GM21717 (cell line): ENCODE measurements at regions not wholly inside any gene's neighbourhood (a gene's known extent, or its start where the extent isn't known, plus 50 kb on each side); places are given as distances from the start of the nearest gene placed in this dataset.
A peak's percentile ranks its signal among the peaks of the same experiment; 100 is the strongest.

Source experiments
- ATAC-seq: cut with Tn5 transposase; IDR thresholded peaks from one replicate; pipeline ENCODE4 v1.9.1; 2021; ENCODE audit warnings: mild to moderate bottlenecking, moderate library complexity; ENCODE audit not compliant: unreplicated experiment

DNA sequence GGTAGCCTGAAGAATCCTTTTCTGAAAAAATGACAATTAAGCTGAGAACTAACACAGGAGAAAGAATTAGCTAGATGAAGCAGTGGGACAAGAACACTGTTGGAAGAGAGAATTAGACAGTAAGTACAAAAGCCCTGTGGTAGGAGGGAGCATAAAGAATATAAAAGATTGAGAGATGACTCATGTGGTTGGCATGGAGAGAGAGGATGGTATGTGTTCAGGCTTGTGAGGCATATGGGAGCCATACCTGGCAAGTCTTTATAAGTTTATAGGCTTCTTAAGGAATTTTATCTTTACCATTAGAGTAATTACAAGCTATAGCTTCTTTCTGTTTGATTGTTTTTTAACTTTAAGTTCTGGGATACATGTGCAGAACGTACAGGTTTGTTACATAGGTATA is 325.0 kb downstream of the ARL6IP6 start:
- no peak for ATAC-seq

DNA sequence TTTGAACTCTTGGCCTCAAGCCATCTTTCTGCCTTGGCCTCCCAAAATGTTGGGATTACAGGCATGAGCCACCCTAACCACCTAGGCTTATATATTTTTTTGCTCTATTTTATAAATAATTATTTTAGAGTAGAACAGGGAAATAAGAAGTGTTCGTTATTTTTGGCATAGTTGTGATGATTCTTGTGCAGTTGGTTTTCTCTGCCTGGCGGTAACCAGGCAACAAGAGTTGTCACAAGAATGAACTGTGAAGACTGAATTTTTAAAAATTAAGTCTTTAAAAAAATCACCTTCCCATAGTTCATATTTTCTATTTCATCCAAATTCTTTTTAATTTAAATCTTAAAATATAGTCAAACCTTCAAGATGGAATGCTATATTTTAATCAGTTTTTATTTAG is 310.2 kb downstream of the ARL6IP6 start:
- no peak for ATAC-seq

DNA sequence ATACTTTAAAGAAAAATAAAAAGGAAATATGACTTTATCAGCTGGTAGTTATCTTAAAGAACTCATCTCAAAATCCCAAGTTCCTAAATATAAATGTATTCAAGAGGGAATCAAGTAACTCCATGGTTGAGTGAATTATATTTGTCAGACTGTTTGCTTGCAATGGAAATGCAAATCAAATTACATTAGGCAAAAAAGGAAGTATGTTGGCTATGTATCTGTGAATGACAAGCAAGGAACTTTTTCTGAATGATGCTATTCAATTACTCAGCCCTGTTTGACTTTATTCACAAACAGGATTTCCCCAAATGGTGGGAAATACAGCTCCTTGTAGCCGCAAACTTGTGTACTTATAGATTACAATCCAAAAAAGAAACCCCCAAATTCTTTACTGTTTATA is 309.1 kb downstream of the ARL6IP6 start:
- no peak for ATAC-seq

DNA sequence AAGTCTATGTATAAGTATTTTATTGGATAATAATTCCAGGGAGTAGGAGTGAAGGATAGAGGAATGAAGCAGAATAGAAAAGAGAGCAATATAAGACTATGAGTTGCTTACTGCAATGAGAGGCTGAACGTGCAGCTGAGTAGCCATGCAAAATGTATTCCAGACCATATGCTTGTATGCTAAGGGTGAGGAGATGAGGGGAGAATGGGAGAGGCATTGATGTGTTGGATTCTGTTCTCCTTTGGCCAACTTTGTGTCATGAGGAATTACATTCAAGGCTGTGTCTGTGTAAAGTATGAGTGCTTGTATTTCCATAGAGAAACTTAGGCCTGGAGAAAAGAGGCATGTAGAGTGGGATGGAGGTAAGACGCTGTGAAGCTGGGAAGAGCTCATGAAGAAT is 301.8 kb downstream of the ARL6IP6 start:
- ATAC-seq: no peak

DNA sequence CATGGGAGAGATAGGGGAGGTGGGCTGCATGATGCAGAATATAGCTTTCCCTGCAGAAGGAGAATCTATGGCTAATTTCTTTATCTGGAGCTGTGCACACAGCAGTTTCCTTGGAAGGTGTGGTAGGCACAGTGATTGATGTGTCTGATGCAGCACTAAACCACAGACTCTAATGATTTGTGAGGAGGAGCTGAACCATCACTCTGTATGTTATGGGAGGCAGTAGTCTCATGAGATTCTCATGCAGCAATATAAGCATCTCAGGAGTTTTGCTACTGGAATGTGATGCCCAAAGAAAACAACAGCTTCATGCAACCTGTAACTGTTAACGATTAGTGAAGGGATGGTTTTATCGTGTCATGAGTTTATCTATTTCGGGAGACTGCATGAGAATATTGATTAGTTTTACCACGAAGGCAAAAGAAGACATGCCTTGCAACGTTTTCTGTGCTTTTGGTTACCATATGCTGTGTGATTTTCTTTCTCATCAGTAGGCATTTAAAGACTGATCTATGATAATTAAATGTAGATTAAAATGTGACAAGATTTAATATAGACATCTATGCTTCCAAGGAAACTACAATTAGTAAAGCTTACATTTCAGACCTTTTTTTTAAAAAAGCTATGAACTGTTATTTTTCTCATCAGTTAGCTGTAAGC is 286.8 kb downstream of the ARL6IP6 start:
- ATAC-seq: peak; percentile 47

DNA sequence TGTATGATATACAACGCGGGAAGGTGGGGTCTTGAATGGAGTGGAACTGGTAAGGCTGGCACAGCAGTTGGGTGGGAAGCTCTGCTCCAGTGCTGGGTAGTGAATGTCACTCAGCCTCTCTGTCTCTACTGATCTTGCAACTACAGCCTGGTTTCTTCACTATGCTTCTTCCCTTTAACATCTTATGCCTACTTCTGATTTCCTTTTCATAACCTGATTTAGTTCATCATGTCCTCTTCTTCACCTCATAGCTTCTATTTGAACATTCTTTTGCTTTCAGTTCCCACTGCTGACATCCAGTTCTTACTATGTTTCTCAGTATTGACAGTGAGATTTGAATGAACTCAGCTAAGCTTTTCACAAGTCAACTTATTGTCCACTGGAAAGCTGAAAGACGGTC is 286.2 kb downstream of the ARL6IP6 start:
- peak; percentile 66 for ATAC-seq

DNA sequence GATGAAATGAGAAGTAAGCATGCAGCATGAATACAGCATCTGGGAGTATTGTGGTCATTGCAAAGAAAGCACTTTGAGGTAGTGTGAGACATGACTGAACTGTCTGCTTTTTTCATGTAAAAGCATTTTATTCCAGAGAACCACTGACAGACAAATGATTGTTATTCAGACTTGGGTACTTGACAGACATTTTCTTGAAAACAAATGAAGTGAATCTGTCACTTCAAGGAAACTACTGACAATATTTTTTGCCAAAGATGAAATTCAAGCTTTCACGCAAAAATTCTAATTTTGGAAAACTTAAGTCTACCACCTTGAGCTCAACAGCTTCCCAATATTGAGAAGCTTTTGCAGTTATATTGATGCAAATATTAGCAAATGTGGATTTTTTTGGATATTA is 255.7 kb downstream of the ARL6IP6 start:
- ATAC-seq: no peak

DNA sequence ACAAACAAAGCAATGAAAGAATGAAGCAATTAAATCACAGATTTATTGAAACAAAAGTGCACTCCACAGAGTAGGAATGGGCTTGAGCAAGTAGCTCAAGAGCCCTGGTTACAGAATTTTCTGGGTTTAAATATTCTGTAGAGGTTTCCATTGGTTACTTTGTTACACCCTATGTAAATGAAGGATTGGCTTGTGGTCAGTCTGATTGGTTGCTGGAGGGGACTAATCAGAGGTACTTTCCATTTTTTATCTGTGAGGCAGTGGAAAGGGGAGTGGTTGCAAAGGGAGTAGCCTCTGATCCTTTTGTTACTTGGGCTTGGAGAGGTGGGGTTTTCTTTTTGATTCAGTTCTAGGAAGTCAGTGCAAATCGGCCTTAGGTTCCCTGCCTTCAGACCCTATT is 253.3 kb downstream of the ARL6IP6 start:
- ATAC-seq: no peak

DNA sequence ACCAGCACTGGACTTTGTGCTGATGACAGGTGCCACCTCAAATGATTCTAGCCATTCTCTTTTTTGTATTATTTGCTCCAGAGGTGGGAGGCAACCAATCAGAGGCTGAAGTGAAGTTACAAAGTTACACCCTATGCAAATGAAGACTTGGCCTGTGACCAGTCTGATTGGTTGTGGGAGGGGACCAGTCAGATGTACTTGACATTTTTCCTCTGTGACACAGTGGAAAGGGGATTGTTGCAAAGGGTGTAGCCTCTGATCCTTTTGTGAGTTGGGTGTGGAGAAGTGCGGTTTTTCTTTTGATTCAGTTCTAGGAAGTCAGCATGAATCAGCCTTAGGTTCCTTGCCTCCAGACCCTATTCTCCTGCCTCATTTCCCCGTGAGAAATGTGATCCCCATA is 244.0 kb downstream of the ARL6IP6 start:
- ATAC-seq: no peak

DNA sequence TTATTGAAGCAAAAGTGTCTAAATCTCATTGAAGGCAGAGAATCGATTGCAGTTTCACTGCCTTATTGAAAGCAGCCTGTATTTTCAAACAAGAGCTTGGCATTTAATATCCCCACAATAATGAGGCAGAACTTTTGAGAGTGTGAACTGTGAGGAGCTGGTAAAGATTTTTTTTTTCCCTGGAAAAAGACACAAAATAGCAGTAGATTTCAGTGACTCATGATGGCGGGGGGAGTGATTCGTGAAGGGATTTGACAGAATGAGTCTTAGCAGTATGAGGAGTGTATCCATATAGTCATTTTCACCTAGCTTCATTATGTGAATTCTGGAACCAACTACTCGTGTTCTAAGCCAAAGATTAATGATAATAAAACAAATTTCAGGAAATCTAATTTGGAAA is 242.9 kb downstream of the ARL6IP6 start:
- ATAC-seq: no peak

DNA sequence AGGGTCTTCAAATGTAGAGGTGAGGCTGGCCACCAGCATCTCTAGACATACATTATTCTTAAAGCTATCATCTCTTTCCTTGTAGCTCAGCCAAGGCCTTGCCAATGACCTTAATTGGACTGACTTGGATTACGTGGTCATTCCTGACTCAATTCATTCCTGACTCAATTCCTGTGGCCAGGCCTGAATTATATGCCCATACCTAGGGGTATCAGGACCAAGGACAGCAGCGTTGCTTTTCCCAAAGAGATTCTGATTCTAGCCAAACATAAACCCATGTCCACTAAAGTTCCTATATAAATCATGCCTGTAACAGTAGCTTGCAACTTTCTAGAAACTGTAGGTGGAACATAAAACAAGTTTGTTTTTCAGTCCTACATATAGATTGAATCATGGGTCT is 231.7 kb downstream of the ARL6IP6 start:
- ATAC-seq: no peak

DNA sequence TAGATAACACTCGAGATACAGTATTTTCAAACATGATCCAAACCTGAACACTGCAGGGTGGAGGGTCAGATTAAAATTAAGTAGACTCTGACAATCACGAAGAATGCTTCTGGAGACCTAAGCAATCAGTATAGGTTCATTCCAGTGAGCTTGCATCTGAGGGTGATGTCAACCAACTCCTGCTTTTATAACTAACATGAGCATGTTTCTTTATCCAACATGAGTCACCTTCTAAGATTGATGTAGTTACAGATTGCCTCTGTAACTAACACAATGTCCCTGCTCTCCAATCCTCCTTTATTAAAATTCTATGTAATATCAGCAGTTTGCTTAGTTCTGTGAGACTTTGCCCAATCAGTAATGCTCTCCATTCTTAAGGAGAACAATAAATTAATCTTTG is 225.7 kb downstream of the ARL6IP6 start:
- no peak for ATAC-seq

DNA sequence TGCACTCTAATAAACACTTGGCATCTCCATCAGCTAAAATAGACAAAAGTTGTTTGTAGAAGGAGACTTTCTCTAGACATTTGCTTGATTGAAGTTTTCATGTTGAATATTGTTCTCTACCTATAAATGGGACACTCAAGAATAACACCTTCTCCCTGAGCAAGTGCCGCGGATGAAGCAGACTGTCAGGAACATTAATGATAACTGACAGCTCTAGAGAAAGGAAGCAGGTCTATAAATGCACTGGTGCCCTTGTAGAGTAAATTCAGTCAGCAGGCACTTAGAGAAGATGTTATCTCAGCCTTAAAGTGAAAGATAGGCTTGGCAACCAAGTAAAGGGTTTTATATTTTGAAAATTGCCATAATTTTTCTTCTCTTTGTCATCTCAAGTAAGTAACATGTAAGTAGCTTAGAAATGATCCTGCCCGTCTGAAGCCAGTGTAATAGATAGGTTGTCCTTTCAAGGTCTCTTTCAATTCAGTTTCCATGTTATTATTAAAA is 224.6 kb downstream of the ARL6IP6 start:
- no peak for ATAC-seq

DNA sequence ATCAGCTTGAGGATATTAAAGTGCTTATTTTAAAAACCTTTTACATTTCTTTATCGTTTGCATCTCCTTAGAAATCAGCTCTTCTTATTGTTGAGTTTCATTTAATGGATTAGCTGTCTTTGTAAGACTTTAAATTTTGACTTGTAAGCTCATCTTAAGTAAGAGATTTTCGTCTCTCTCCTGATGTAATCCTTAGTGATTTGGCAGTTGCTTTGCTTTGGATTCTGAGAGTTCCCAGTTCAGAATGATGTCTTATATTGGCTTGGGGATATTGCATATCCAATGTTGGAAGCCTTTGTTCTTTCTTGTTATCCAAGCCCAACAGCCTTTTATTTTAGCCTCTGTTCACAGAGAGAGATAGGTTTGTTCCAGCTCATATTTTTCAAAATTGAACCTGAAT is 212.1 kb downstream of the ARL6IP6 start:
- no peak for ATAC-seq

DNA sequence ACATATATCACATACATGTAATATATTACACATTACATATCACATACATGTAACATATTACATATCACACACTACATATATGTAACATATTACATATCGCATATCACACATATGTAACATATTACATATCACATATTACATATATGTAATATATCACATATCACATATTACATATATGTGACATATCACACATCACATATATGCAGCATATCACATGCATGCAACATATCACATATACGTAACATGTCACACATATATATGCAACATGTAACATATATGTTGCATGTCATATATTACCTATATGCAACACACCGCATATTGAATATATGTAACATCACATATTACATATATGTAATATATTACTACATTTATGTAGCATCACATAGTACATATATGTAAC is 211.2 kb downstream of the ARL6IP6 start:
- no peak for ATAC-seq

DNA sequence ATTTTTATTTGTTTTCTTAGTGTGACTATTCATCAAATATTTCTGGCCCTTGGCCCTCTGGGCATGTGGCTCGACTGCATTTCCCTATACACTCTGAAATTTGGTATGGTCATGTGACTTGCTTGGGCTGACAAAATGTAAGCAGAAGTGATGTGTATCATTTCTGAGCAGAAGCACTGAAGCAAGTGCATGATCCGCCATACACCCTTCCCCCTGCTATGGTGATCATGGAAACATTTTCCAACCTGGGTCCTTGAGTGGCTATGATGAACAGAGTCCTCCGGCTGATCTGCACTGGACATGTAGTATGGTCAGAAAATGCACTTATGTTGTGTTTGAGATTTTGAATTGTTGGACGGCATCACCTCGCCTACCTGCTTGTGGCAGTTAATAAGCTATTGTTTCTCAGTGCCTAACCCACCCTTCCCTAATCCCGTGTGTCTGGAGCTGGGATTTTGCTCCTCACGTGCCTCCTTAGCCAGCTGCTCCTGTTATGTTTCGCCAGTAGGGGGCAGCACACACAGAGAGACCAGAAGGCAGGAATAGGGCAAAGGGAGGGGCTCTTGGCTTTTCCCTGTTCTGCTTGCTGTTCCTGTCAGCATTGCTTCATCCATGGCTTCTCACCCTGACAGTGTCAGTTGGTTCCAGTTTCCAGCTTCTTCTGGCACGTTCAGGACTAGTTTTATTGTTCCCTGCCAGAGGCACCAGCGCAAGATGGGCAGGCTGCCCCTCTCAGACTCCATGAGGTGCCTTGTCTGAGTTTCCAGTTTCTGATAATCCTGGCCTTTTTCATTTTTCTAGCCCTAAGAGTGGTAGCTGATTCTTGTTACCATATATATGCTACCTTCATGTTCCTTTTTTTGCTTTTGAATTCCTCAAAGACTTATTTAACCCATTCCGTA is 207.4 kb downstream of the ARL6IP6 start:
- peak; percentile 92 for ATAC-seq

DNA sequence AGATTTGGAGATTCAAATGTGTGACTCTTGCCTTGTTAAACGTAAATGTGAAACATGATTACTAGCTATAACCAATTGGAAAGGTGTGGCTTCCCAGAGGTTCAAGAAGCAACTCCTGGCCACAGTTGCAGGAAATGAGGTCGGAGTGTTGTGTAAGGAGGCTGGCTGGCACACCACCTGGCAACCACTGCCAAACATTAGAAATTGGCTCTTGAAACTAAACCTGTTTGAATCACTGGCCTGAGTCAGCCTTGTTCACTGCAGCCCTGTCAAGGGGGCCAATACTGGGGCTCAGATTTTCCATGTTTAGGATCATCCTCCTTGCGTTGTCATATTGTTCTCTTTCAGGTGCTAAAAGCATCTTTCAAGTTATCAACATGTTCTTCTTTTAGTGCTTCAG is 206.3 kb downstream of the ARL6IP6 start:
- no peak for ATAC-seq

DNA sequence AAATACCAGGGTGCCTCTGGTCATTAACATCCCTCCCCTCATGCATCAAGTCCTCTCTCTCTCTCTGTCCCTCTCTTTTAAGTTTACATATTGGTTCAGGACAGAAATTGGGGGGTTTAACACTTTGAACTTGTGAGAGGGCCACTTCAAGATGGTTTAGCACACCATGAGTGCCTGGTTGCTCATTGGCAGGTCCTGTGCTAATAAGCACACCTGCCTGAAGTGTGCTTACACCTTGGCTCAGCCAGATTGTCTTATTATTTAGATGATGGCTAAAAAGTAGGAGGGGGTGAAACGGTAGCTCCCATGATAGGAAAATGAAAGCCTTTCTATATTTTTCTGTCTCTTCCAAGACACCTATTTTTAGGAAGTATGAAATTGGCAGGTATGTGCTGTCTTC is 205.8 kb downstream of the ARL6IP6 start:
- no peak for ATAC-seq

DNA sequence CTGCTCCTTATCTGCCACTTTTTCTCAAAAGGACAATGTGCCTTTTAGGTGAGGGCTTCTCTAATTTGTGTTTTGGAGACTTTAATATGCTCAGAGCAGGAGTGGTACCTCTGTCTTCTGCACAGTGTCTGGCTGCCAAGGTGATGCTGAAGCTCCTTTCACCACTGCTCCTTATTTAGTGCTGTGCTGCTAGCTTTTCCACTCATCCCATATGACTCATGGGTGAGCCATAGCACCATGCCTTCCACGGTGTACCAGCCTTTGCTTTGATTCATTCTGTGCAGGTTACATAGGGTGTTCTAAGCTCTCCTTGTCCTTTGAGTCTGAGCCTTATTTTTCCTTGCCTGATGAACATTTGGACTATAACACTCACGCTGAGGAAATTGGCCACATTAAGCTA is 202.4 kb downstream of the ARL6IP6 start:
- ATAC-seq: no peak

DNA sequence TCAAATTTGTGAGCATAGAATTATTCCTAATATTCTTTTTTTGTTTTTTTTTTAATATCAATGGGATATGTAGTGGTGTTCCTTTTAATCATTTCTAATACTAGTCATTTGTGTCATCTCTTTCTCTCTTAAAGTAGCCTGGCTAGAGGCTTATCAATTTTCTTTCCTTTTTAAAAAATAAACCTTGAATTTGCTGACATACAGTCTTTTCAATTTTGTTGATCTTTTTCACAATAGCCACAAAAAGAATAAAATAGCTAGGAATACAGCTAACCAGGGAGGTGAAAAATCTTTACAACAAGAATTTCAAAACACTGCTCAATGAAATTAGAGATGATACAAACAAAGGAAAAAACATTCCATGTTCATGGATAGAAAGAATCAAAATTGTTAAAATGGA is 192.6 kb downstream of the ARL6IP6 start:
- no peak for ATAC-seq

DNA sequence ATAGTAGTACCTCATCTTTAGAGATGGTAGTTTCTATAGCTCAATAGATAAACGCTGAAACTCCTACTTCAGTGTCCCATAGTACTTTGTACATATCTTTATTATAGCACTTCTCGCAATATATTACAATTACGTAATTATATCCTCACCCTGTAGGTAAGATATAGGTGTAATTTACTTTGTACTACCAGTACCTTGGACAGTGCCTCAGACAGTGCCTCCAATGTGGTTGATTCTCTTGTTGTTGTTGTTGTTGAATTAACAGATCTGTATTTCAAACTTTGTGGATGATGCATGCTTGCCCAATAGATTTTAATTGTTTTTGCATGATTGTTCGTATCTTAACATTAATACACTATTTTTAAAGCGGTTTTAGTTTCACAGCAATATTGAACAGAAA is 188.6 kb downstream of the ARL6IP6 start:
- no peak for ATAC-seq

DNA sequence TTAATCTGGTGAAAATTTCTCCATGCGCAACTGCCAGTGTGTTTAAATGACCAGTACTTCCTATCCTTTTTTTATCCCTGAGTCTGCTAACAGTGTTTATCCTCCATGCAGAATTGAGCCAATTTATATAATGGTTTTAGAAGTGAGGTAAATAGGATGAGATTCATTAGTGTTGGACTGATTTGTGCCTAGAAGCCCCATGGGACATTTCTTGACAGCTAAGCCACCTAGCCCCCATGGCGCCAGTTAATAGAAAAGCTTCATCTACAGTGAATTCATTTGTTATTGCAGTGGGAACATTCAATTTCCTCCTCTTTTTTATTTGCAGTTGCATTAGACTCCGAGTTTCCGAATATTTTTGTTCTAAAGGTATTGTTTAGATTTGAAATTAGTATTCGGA is 175.6 kb downstream of the ARL6IP6 start:
- ATAC-seq: no peak
